T-cell (primary cell): ENCODE measurements at regions not wholly inside any gene's neighbourhood (a gene's known extent, or its start where the extent isn't known, plus 50 kb on each side); places are given as distances from the start of the nearest gene placed in this dataset.
"Not testable (repeated sequence)": the region's sequence is repeated elsewhere in the genome, so short reads cannot be mapped to it uniquely, and the experiment has no call there.

Source experiments
- ATAC-seq, 4 experiments: fragments of 200-7000 bp in 3 of 4; fragments of 150-1000 bp in 1 of 4; cut with Tn5 transposase; replicated peaks in 1 of 4; 1 replicate in 3 of 4; 2 replicates in 1 of 4; pipeline ENCODE4 v1.10.0; 2021; ENCODE audit warnings: moderate library complexity in 3 of 4, mild to moderate bottlenecking in 2 of 4, moderate number of reproducible peaks in 1 of 4
- CTCF ChIA-PET, 2 donors: fragments of 300-600 bp; sonication (Branson Sonifier 250); formaldehyde crosslinking; loops; one replicate each; lab custom pipeline; 2022; ENCODE audit warnings: antibody characterized with exemption in 2 of 2; lab: Charles Lee
- POLR2A ChIA-PET, 2 donors: fragments of 300-600 bp; sonication (Branson Sonifier 250); formaldehyde crosslinking; loops; one replicate each; lab custom pipeline; 2022; ENCODE audit warnings: antibody characterized with exemption in 2 of 2; lab: Charles Lee
- DNase-seq, 35 experiments: peaks; one replicate each; pipeline versions ENCODE4 v3.0.0 to v3.0.0-alpha.2; 2013 to 2023
- H3K27ac ChIP-seq: one replicate; pipeline ENCODE4 v1.5.1; 2013; ENCODE audit warnings: low read length
- H3K27me3 ChIP-seq, 2 experiments: replicated peaks in 1 of 2; 1 replicate in 1 of 2; 2 replicates in 1 of 2; pipeline versions ENCODE4 v1.6.1 to v1.7.0; 2013; ENCODE audit warnings: low read length in 1 of 2, mixed read lengths in 1 of 2; ENCODE audit not compliant: control insufficient read depth in 2 of 2, insufficient read depth in 2 of 2; ENCODE audit errors: extremely low read depth in 1 of 2
- H3K36me3 ChIP-seq, 2 donors: 1 replicate in 1 of 2; 2 replicates in 1 of 2; pipeline versions ENCODE4 v1.6.1 to v1.7.0; 2013; ENCODE audit warnings: low read length in 1 of 2; ENCODE audit not compliant: control insufficient read depth in 2 of 2, insufficient read depth in 1 of 2; ENCODE audit errors: extremely low read depth in 1 of 2
- H3K4me1 ChIP-seq, 2 experiments: 1 replicate in 1 of 2; 2 replicates in 1 of 2; pipeline versions ENCODE4 v1.6.1 to v1.7.0; 2013; ENCODE audit warnings: low read length in 2 of 2, mixed read lengths in 1 of 2; ENCODE audit not compliant: insufficient read depth in 2 of 2, control insufficient read depth in 1 of 2; ENCODE audit errors: extremely low read depth in 1 of 2
- H3K4me3 ChIP-seq, 2 donors: 1 replicate in 1 of 2; 2 replicates in 1 of 2; pipeline versions ENCODE4 v1.5.1 to v1.7.0; 2013; ENCODE audit warnings: mild to moderate bottlenecking in 2 of 2, low read length in 1 of 2, moderate library complexity in 1 of 2; ENCODE audit not compliant: control insufficient read depth in 1 of 2; ENCODE audit errors: extremely low read depth in 1 of 2
- H3K9me3 ChIP-seq: 2 replicates; pipeline ENCODE4 v1.7.0; 2013
- H3K27ac Mint-ChIP-seq, 2 donors: one replicate each; pipeline ENCODE4 v1.8.0; 2020 to 2021; ENCODE audit warnings: mild to moderate bottlenecking in 2 of 2, mixed read lengths in 2 of 2
- H3K27me3 Mint-ChIP-seq, 2 donors: one replicate each; pipeline ENCODE4 v1.8.0; 2021 to 2022; ENCODE audit warnings: mixed read lengths in 2 of 2
- H3K36me3 Mint-ChIP-seq: one replicate; pipeline ENCODE4 v1.8.0; 2021; ENCODE audit warnings: mixed read lengths
- H3K4me1 Mint-ChIP-seq, 3 donors: one replicate each; pipeline ENCODE4 v1.8.0; 2020 to 2022; ENCODE audit warnings: mixed read lengths in 3 of 3, mild to moderate bottlenecking in 1 of 3
- H3K4me3 Mint-ChIP-seq, 3 donors: one replicate each; pipeline ENCODE4 v1.8.0; 2020 to 2022; ENCODE audit warnings: mild to moderate bottlenecking in 3 of 3, mixed read lengths in 3 of 3, moderate library complexity in 3 of 3
- H3K9me3 Mint-ChIP-seq, 3 donors: one replicate each; pipeline ENCODE4 v1.8.0; 2020 to 2022; ENCODE audit warnings: mixed read lengths in 3 of 3
- WGBS: methylation state at CpG from one replicate; pipeline ENCODE4 v1.1.5; 2013; ENCODE audit warnings: missing lambda C conversion rate; ENCODE audit not compliant: insufficient coverage; 5-methylcytosine and 5-hydroxymethylcytosine counted together

- Histone ChIP-seq H3K9me3 (no peaks in the 10 kb centered on the region), H3K4me1 (no peaks in the 10 kb centered on the region), H3K27ac (no peak overlapping the region), H3K36me3 (no peaks in the 10 kb centered on the region), H3K4me3 (no peak overlapping the region), H3K27me3 (no peaks in the 10 kb centered on the region)
- ATAC-seq (no peak), DNase-seq (no peak)
- WGBS: 80% methylated on average over 8 of the region's 11 CpGs
- peaks cover 11 to 15% (median 14%) of the 10 kb centered on the region in 3 donors for H3K9me3 Mint-ChIP-seq
- H3K27ac Mint-ChIP-seq: no peak overlapping the region
- no peaks in the 10 kb centered on the region for H3K27me3 Mint-ChIP-seq
- ChIA-PET CTCF (no interaction called here), POLR2A (no interaction called here)
- H3K36me3 Mint-ChIP-seq: peaks cover 11% of the 10 kb centered on the region
- no peaks in the 10 kb centered on the region for H3K4me1 Mint-ChIP-seq
- H3K4me3 Mint-ChIP-seq: no peak overlapping the region
Observed at GRCh38 chrX:1700757-1701156, 85.9 kb downstream of the ASMT start.

- CTCF ChIA-PET, POLR2A ChIA-PET, H3K27ac Mint-ChIP-seq, H3K4me1 ChIP-seq, H3K9me3 ChIP-seq, H3K27ac ChIP-seq, H3K36me3 Mint-ChIP-seq, ATAC-seq, H3K27me3 ChIP-seq, H3K4me3 Mint-ChIP-seq, H3K4me1 Mint-ChIP-seq, H3K4me3 ChIP-seq, H3K27me3 Mint-ChIP-seq, DNase-seq, H3K36me3 ChIP-seq: not testable (repeated sequence)
- WGBS: 89% methylated on average over 9 of the region's 15 CpGs
- peaks cover 9 to 12% (median 10%) of the 10 kb centered on the region in 3 donors for H3K9me3 Mint-ChIP-seq
Observed at GRCh38 chrX:1701396-1701901, 86.6 kb downstream of the ASMT start.

- H3K4me3 ChIP-seq, H3K4me1 Mint-ChIP-seq, H3K36me3 ChIP-seq, H3K27ac ChIP-seq, H3K27me3 ChIP-seq, H3K4me1 ChIP-seq, POLR2A ChIA-PET, H3K27ac Mint-ChIP-seq, H3K9me3 ChIP-seq, DNase-seq, H3K27me3 Mint-ChIP-seq, H3K4me3 Mint-ChIP-seq, H3K36me3 Mint-ChIP-seq, ATAC-seq, CTCF ChIA-PET: not testable (repeated sequence)
- WGBS: no CpG with 5 or more reads among the region's 12 CpGs
- peaks cover 8 to 10% (median 9%) of the 10 kb centered on the region in 3 donors for H3K9me3 Mint-ChIP-seq
Observed at GRCh38 chrX:1702142-1702541, 87.3 kb downstream of the ASMT start.

GRCh38 chrX:1702557-1702956, 87.7 kb downstream of the ASMT start:
- H3K4me1 ChIP-seq, ATAC-seq, POLR2A ChIA-PET, H3K27me3 Mint-ChIP-seq, H3K4me3 Mint-ChIP-seq, H3K4me3 ChIP-seq, H3K27ac ChIP-seq, H3K27me3 ChIP-seq, H3K36me3 Mint-ChIP-seq, DNase-seq, H3K27ac Mint-ChIP-seq, H3K9me3 ChIP-seq, H3K4me1 Mint-ChIP-seq, H3K36me3 ChIP-seq, CTCF ChIA-PET: not testable (repeated sequence)
- 65% methylated on average over 5 of the region's 14 CpGs for WGBS
- peaks cover 8 to 10% (median 9%) of the 10 kb centered on the region in 3 donors for H3K9me3 Mint-ChIP-seq

GRCh38 chrX:1709277-1709676, 94.4 kb downstream of the ASMT start:
- H3K4me1 Mint-ChIP-seq, H3K27me3 ChIP-seq, ATAC-seq, H3K9me3 ChIP-seq, H3K27me3 Mint-ChIP-seq, H3K4me3 Mint-ChIP-seq, H3K27ac ChIP-seq, H3K27ac Mint-ChIP-seq, CTCF ChIA-PET, H3K36me3 ChIP-seq, DNase-seq, H3K36me3 Mint-ChIP-seq, H3K4me3 ChIP-seq, H3K4me1 ChIP-seq, H3K9me3 Mint-ChIP-seq, POLR2A ChIA-PET: not testable (repeated sequence)
- WGBS: 97% methylated on average over 18 of the region's 25 CpGs

GRCh38 chrX:1713296-1713695, 98.4 kb downstream of the ASMT start:
- no peaks in the 10 kb centered on the region for H3K4me1 ChIP-seq
- ChIA-PET CTCF (no interaction called here), POLR2A (no interaction called here)
- ATAC-seq (no peak), DNase-seq (no peak)
- Mint-ChIP-seq H3K4me1 (no peaks in the 10 kb centered on the region), H3K27ac (no peak overlapping the region), H3K9me3 (peaks cover 0 to 3% (median 0%) of the 10 kb centered on the region in 3 donors), H3K4me3 (no peak overlapping the region), H3K36me3 (peaks cover 9% of the 10 kb centered on the region), H3K27me3 (no peaks in the 10 kb centered on the region)
- H3K36me3 ChIP-seq: peaks cover 6 to 7% of the 10 kb centered on the region in 2 donors
- H3K27ac ChIP-seq: no peak overlapping the region
- WGBS: no CpG with 5 or more reads among the region's 2 CpGs
- H3K27me3 ChIP-seq: no peaks in the 10 kb centered on the region
- no peak overlapping the region for H3K4me3 ChIP-seq
- H3K9me3 ChIP-seq: no peaks in the 10 kb centered on the region

GRCh38 chrX:1717373-1717772, 102.5 kb downstream of the ASMT start:
- ChIA-PET POLR2A (no interaction called here), CTCF (no interaction called here)
- Histone ChIP-seq H3K4me3 (no peak overlapping the region), H3K4me1 (no peaks in the 10 kb centered on the region), H3K27ac (no peak overlapping the region), H3K27me3 (no peaks in the 10 kb centered on the region), H3K36me3 (peaks cover 6 to 7% of the 10 kb centered on the region in 2 donors), H3K9me3 (no peaks in the 10 kb centered on the region)
- no peak for DNase-seq
- H3K27ac Mint-ChIP-seq: no peak overlapping the region
- 89% methylated on average over 5 of the region's 8 CpGs for whole genome bisulfite sequencing
- H3K4me3 Mint-ChIP-seq: no peak overlapping the region
- H3K27me3 Mint-ChIP-seq: no peaks in the 10 kb centered on the region
- H3K9me3 Mint-ChIP-seq: peaks cover 0 to 10% (median 2%) of the 10 kb centered on the region in 3 donors
- peaks cover 9% of the 10 kb centered on the region for H3K36me3 Mint-ChIP-seq
- H3K4me1 Mint-ChIP-seq: no peaks in the 10 kb centered on the region
- ATAC-seq: no peak
